HG03139 (cell line): ENCODE measurements at regions not wholly inside any gene's neighbourhood (a gene's known extent, or its start where the extent isn't known, plus 50 kb on each side); places are given as distances from the start of the nearest gene placed in this dataset.
A peak's percentile ranks its signal among the peaks of the same experiment; 100 is the strongest.

Experiments used
- ATAC-seq: cut with Tn5 transposase; IDR thresholded peaks from one replicate; pipeline ENCODE4 v1.9.1; 2021; ENCODE audit not compliant: unreplicated experiment

DNA sequence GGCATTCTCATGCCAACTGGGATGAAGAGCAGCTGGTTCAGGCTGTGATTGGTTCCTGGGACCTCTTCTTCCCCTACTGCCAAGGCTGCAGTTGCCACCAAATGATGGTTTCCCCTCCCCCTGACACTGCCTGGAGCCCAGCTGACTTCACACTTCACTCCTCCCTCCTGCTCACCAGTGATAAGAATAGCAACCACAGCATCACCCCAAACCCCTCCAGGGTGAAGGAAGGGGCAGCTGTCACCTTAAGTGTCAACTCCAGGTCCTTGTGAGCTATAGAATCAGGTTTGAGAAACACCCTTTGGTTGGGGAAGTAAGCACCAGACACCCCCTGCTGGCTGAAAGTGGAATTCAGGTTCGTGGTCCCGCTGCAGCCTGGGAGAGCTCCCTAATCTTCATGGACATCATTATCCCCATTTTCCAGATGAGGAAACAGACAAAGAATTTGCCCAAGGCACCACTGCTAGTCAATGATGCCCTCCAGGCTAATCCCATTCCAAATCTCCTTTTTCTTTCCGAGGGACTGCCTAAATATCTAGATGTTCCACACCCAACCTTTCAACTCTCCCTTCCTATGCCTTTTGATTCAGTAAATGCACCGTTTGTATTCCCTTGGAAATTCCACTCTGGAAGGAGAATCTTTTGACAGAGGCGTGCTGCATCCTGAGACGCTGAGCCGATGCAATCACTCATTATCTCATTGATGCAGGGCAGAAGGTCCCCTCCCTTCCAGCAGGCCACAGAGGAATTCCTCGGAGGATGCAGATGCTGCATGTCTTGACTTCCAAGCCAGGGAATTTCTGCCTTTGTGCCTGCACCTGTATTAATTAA is 50.6 kb upstream of the UQCRFS1 start:
- no peak for ATAC-seq

DNA sequence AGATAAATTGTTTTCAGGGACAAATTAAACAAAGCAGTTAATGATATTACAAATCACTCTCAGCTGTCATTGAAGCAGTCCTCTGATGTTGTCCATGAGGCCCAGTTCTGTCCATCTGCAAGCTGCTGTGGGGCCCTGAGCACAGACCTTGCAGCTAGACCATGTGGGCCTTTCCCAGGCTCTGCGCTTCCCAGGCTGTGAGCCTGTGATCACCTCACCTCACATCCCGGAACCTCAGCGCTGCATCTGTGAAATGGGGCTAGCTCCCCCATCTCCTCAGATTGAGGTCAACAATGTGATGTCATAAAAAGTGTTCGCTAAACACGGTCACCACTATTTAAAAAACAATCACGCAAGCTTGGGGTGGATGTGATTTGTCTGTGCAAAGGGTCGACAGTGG is 51.9 kb upstream of the UQCRFS1 start:
- ATAC-seq, result no peak

DNA sequence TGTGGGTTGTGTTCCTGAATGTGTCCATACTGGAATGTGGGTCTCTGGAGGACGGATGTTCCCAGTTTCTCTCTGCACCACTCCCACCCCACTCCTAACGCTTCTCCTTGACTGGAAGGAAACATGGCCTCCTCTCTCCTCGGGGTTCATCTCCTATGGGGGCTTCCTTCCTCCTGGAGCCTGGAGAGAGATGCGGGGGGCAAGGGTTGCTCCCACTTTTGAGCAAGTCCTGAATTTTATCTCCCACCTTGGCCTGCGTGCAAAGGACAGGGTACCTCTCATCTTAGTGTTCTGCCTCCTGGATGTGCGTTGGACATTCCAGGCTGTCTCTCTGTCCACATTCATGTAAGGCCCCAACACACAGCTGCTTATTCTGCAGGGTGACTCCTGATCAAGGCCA is 52.5 kb upstream of the UQCRFS1 start:
- ATAC-seq, result no peak

DNA sequence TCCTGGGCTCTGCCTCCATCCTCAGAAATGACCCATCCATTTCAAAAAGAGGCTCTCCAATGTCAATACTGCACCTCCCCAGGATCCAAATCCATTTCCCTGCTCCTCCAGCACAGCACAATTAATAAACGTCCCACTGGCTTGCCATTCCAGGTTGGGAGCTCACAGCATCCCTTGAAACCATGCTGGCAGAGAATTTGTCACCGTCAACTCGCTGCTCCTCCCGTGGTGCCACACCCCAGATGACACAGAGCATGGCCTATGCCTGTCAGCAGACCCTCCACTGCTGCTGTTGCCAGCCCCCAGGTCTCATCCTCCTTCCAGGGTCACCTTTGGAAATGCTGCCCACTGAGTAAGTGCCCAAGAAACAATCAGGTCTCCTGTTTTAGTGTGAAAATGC is 53.0 kb upstream of the UQCRFS1 start:
- no peak for ATAC-seq

DNA sequence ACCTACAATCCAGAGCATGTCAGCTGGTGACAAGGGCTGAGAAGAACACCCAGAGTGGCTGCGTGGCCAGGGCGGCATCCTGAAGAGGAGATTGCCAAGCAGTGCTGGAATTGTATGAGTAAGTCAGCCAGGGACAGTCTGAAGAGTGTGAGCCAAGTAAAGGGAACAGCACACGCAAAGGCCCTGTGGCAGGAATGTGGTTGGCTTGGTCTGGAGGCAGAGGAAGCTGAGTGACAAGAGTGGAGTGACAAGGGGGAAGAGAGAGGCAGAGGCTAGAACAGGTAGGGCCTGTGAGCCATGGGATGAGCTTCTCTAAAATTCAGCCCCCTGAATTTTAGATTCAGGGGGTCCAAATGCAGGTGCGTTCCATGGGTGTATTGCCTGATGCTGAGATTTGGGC is 53.7 kb upstream of the UQCRFS1 start:
- no peak for ATAC-seq

DNA sequence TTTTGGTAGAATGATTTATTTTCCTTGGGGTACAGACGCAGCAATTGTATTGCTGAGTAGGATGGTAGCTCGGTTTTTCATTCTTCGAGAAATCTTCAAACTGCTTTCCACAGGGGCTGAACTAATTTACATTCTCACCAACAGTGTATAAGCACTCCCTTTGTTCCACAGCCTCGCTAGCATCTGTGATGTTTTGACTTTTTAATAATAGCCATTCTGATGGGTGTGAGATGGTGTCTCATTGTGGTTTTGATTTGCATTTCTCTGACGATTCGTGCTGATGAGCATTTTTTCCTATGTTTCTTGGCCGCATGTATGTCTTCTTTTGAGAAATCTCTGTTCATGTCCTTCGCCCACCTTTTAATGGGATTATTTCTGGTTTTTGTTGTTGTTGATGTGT is 54.8 kb upstream of the UQCRFS1 start:
- ATAC-seq, result no peak

DNA sequence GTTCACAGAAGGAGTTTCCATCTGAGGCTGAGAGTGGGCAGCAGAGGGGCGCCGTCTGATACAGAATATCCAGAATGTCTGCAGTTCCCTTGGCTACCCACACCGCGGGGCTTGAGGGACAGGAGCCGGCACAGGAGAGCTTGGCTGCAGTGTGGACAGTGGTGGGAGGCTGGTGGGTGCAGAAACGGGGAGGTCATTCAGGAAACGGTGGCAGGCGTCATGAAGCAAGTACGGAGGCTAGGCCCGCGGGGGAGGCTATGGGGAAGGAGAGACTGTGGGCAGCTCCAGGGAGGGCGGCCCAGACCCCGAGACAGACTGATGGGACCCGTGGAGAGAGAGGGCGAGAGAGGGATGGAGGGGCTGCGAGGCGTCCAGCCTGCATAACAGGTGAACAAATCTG is 55.2 kb upstream of the UQCRFS1 start:
- ATAC-seq, result no peak

DNA sequence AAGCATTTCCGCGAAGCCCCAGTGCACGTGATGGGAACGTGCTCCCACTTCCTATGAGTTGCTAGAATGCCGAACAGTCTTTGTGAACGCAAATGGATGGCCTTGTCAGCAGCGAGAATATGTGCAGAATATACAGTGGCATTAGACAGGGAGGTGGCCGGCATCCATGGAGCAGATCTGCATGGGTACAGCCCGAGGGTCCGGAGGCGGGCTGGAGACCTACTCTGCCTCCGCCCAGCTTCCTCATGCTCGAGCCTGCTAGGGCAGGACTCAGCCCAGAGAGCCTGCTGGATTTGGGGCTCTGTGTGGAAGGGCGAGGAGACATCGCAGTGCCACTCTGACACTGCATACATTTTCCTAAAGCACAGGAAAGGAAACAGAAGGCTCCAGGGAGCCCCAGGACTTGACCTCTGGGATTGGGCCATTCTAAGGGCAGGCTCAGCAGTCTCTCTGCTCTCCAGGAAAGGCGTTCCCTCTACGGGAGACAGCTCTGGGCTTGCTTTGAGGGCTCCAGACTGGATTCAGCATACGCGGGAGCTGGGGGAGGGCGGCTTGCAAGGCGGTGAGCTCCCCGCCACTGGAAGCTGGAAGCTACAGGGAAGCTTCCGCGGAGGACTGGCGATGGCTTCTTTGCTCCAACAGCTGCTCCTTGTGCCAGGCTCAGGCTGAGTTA is 55.9 kb upstream of the UQCRFS1 start:
- ATAC-seq, result no peak

DNA sequence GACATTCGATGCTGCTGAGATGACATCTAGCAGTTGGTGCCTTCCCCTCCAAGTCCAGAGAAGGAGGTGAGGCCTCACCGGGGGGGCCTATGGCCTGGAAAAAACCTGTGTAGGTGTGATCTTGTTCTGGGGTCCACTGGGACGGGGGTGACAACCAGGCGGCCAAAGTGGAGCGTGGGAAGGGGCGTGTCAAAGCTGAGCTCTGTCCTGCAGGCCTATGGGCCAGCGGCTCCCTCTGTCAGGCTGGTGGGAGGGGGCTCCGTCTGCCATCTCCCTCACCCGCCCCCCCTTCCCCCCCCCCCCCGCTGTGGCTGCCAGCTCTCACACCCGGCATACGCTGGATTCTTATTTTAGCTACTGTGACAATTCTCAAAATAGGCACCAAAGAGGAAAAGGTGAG is 56.7 kb upstream of the UQCRFS1 start:
- no peak for ATAC-seq

DNA sequence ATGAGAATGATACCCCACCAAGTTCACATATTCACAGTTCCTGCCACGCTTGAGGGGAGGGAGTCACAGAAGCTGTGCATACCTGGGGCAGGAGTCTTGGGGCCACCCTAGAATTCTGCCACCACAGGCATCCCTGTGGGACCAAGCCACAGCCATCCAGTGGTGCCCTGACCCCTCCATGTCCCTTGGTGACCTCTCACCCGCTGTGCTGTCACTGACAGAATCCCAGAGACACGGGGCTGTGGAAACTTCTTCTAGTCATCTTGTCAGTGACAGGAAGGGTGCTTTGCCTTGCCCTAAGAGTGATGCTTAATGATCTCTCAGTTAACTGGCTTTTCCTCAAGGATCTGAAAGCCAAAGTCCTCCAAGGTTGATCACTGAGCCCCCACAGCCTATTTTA is 58.4 kb upstream of the UQCRFS1 start:
- ATAC-seq, result no peak

DNA sequence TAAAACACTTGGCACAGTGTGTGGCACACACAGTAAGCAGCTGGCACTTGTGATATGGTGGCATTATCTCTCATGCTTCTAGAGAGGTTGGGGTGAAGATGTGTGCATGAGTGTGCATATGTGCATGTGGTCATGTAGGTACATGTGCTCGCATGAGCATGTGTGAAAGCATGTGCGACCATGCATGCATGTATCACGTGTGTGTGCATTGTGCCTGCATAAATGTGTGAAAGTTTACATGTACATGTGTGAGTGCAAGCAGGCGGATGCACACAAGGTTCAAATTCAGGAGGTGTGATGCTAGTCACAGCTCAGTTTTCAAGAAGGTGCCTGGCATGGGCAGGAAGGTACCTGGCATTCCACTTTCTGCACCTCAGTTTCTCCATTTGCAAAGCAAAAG is 59.0 kb upstream of the UQCRFS1 start:
- ATAC-seq, result no peak

DNA sequence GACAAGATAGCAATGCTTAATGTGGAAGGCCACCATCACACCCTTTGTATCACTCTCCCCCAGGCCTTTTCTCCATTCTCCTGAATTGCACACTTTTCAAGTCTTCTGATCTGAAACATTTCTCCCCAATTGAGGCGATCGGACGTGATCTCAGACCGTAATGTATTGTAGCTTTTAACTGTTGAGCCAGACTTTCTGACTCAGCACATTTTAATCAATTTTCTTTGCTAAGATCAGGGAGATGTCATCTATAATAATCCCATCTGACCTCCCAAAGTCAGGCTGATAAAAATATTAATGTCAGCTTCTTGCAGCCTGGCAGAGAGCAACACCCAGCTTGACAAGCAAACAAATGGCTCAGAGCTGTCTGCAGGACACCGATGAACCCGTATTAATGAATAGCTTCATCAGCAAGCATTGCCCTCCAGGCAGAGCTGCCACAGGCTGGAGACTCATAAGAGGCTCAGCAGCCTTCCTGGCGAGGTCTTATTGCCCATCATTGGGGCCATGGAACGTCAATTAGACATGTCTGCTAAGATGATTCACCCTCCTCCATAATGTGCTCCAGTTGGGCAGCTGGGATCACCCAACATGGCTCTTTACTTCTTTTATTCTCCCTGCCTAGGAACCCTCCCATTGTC is 60.2 kb upstream of the UQCRFS1 start:
- no peak for ATAC-seq

DNA sequence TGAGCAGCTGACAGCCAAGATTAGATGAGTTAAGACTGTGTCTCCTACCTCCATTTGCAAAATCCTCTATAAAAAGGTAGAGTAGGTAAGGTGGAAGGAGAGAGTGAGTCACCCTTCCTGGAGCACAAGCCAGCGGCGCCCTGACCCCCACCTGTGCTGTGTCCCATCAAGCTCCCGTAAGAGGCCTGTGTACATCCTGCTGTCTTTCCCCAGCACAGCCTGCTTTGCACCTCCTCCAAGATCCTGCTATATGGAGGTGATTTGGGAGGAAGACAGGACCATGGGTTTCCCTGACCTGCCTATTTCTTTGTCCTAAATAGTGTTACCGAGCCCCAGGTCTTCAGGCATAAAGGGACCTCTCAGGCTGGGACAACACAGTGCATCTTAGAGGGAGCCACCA is 62.3 kb upstream of the UQCRFS1 start:
- no peak for ATAC-seq

DNA sequence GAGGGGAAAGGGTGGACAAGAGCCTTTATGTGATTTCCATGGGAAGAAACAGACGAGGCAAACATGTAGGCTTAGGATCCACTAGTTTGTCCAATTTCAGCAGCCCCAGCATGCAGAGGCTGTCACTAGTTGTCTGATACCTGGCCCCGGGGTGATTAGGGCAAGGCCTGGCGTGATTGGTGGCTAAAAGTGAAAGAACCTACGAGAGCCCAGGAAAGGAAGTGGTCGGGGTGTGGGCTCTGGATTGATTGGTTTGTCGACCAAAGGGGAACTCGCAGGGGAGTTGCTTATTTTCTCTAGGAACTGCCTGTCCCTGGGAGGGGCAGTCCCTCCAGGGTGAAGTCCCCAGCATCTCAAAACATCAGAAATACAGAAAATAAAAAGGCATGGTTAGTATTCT is 64.2 kb upstream of the UQCRFS1 start:
- ATAC-seq, result peak; percentile 93

DNA sequence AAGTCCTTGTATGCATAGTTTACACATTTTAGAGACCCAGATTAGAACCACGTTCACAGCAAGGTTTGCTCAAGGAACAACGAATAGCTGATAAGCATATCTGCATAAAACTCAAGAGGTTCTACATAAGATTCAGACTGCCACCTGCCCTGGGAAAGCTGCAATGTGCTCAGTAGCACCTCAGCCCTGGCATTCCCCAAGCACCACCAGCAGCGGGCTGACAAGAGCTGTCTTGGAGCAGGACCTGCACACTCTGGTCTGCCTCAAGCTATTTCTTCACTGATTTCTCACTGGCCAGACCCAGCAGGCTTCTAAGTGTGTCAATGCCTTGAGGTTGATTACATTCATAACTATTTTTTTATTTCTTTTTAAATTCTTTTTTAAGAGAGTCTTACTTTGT is 65.8 kb upstream of the UQCRFS1 start:
- no peak for ATAC-seq

DNA sequence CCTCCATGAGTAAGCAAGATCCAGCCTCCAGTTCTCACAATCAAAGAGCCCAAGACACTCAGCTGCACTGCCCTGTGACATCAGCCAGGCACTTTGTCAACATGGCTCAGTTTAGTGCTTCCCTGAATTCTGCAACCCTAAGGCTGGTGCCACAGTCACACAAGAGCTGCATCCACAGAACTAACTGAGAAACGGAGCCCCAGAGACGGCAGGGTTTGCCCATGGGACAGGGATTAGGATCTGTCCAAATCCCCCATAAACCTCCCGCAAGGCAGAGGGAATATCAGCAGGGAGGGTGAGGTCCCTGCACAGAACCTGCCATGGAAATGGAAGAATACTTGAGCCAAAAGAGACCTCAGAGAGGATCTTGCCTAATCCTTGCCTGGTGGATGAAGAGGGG is 70.4 kb upstream of the UQCRFS1 start:
- no peak for ATAC-seq

DNA sequence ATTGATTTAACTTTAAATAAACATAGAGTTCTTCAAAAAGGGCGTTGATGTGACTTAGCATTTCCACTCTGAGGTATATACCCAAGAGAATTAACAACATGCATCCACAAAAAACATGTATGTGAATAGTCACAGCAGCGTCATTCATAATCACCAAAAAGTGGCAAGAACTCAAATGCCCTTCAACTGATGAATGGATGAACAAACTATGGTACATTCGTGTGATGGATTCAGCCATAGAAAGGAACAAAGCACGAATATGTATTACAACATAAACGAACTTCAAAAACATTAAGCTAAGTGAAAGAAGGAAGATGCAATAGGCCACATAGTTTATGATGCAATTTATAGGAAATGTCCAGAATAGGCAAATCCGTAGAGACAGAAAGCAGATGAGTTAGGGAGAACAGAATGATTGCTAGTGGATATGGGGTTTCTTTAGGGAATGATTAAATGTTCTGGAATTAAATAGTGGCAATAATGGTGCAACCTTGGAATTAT is 72.3 kb upstream of the UQCRFS1 start:
- no peak for ATAC-seq

DNA sequence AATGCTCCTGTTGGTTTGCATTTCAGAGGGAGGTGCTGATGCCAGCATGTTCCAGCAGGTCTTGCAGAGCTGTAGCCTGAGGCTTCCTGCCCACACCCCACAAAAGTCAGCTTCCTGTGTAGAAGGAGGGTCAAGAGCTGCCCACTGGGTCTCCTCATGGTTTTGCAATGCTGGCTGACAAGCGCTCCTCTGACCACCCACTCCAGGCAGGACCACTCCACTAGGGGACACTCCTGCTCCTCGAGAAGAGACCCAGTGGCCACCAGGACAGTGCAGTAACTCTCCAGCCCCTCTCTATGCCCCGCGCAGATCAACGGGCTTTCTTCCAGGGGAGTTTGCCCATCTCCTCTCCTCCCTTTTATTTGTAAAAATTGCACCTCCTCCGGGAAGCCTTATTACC is 72.9 kb upstream of the UQCRFS1 start:
- ATAC-seq, result no peak

DNA sequence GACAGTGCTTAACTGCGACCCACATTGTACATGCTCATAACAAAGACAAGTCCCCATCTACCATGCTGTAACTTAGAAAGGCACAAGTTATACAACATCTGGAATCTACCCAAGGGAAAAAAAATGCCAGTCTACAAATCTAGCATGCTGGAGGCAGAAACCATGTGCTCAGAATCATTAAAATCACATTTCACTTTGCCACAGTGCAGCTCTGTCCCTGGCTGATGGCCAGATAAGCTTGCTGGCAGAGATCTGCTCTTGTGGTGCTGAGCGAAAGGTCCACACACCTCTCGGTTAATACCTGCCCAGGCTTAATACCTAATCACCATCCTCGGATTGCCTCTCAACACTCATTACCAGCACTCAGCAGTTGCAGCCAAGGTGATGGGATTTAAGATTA is 74.1 kb upstream of the UQCRFS1 start:
- no peak for ATAC-seq

DNA sequence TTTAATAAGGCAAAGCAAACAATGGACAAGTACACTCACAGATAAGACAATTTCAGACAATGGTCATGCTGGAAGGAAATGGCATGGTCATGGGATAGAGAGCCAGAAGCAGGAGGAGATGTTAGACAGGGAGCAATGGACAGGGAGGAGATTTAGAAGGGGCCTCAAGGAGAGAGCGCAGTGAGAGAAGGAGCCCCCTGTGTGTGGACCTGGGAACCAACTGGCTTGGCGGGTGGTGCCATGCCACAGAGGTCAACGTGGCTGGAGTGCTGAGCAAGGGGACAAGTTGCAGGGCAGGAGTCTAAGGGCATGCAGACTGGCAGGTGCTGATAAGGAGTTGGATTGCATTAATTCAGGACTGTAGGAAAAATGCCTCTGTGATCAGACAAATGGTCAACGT is 75.3 kb upstream of the UQCRFS1 start:
- ATAC-seq, result no peak

DNA sequence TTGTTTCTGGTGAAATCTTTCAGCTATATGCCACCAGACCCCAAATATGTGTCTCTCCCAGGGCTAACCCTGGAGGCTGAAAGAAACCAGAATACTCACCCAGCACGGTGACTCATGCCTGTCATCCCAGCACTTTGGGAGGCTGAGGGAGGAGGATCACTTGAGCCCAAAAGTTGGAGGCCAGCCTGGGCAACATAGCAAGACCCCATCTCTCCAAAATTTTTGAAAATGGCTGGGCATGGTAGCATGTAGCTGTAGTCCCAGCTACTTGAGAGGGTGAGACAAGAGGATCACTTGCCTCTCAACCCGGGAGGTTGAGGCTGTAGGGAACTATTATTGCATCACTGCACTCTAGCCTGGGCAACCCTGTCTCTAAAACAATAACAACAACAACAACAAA is 76.1 kb upstream of the UQCRFS1 start:
- ATAC-seq, result no peak

DNA sequence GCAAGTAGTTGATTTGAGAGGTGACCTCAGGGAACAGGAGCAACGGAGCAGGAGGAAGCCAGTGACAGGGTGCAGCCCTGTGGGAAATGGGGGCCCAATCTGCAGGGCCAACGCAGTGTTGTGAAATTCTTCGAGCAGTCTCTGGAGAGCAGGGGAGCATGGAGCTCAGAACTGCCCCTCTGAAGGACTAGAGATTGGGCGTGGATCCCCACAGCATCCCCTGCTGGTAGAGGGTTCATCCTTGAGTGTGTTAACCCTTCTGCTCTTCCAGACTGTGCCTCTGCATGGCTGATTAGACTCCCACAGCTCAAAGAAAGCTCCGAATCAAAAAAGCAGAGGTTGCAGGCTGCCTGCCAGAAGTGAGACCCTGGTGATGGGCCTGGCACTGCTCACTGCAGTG is 77.9 kb upstream of the UQCRFS1 start:
- no peak for ATAC-seq
